ENCODE measurements at regions not wholly inside any gene's neighbourhood (a gene's known extent, or its start where the extent isn't known, plus 50 kb on each side); places are given as distances from the start of the nearest gene placed in this dataset.

GRCh38 chr9:86515221-86515620 is 161.0 kb upstream of the TUT7 start:
- TF ChIP-seq CTCF (IDR thresholded peaks at IDR 0.05; ENCODE audit: low read depth, low read length, poor library complexity, severe bottlenecking) (no peak), EZH2phosphoT487 (IDR thresholded peaks at IDR 0.05; ENCODE audit: borderline replicate concordance, low read length) (no peak)

All from DOHH2 (cell line).